Neutrophil (primary cell): ENCODE measurements at regions not wholly inside any gene's neighbourhood (a gene's known extent, or its start where the extent isn't known, plus 50 kb on each side); places are given as distances from the start of the nearest gene placed in this dataset.

Source experiments
- H3K27ac ChIP-seq: fragments of 200-600 bp; sonication (generic); 2 replicates; pipeline ENCODE4 v1.5.1; 2016; ENCODE audit warnings: mild to moderate bottlenecking, moderate library complexity
- H3K27me3 ChIP-seq: fragments of 200-600 bp; sonication (generic); 2 replicates; pipeline ENCODE4 v1.6.0; 2016; ENCODE audit warnings: mild to moderate bottlenecking
- H3K36me3 ChIP-seq: fragments of 200-600 bp; sonication (generic); 2 replicates; pipeline ENCODE4 v1.5.1; 2017
- H3K4me1 ChIP-seq, 2 experiments: fragments of 200-600 bp in 1 of 2; sonication (generic) in 1 of 2; 1 replicate in 1 of 2; 2 replicates in 1 of 2; pipeline versions ENCODE4 v1.5.1 to v1.6.1; 2013 to 2016; ENCODE audit warnings: low read depth in 1 of 2, low read length in 1 of 2, mild to moderate bottlenecking in 1 of 2, moderate library complexity in 1 of 2; ENCODE audit not compliant: control insufficient read depth in 1 of 2, insufficient read depth in 1 of 2
- H3K4me3 ChIP-seq, 2 experiments: fragments of 200-600 bp in 1 of 2; sonication (generic) in 1 of 2; 1 replicate in 1 of 2; 2 replicates in 1 of 2; pipeline ENCODE4 v1.5.1; 2013 to 2016; ENCODE audit warnings: low read depth in 1 of 2, low read length in 1 of 2, mild to moderate bottlenecking in 1 of 2, moderate library complexity in 1 of 2
- H3K9me3 ChIP-seq: fragments of 200-600 bp; sonication (generic); 2 replicates; pipeline ENCODE4 v1.5.1; 2016
- TF ChIP-seq, protein P1 (sequence below): fragments of 200-600 bp; sonication (generic); IDR thresholded peaks from 2 replicates; pipeline ENCODE4 v1.5.1; 2016; ENCODE audit warnings: antibody characterized with exemption

- H3K4me3 ChIP-seq = no peak overlapping the region
- no peaks in the 10 kb centered on the region for H3K27me3 ChIP-seq
- no peaks in the 10 kb centered on the region for H3K36me3 ChIP-seq
- H3K4me1 ChIP-seq = no peaks in the 10 kb centered on the region
- H3K27ac ChIP-seq = no peak overlapping the region
- TF ChIP-seq, protein P1, sequence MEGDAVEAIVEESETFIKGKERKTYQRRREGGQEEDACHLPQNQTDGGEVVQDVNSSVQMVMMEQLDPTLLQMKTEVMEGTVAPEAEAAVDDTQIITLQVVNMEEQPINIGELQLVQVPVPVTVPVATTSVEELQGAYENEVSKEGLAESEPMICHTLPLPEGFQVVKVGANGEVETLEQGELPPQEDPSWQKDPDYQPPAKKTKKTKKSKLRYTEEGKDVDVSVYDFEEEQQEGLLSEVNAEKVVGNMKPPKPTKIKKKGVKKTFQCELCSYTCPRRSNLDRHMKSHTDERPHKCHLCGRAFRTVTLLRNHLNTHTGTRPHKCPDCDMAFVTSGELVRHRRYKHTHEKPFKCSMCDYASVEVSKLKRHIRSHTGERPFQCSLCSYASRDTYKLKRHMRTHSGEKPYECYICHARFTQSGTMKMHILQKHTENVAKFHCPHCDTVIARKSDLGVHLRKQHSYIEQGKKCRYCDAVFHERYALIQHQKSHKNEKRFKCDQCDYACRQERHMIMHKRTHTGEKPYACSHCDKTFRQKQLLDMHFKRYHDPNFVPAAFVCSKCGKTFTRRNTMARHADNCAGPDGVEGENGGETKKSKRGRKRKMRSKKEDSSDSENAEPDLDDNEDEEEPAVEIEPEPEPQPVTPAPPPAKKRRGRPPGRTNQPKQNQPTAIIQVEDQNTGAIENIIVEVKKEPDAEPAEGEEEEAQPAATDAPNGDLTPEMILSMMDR = no peak
- H3K9me3 ChIP-seq = no peaks in the 10 kb centered on the region
Observed at GRCh38 chr21:35457097-35457804, 408.1 kb upstream of the RUNX1 start.

- H3K9me3 ChIP-seq = no peaks in the 10 kb centered on the region
- TF ChIP-seq, protein P1 = no peak
Observed at GRCh38 chr21:35451276-35451675, 402.2 kb upstream of the RUNX1 start.

GRCh38 chr21:35450830-35451229 lies 401.7 kb upstream of the RUNX1 start:
- Histone ChIP-seq H3K27me3 (no peaks in the 10 kb centered on the region), H3K9me3 (no peaks in the 10 kb centered on the region), H3K27ac (no peak overlapping the region), H3K4me1 (no peaks in the 10 kb centered on the region), H3K4me3 (no peak overlapping the region), H3K36me3 (no peaks in the 10 kb centered on the region)
- TF ChIP-seq, protein P1 = no peak

More at GRCh38 chr21:35451276-35451675, 402.2 kb upstream of the RUNX1 start:
- no peaks in the 10 kb centered on the region for H3K4me1 ChIP-seq
- H3K27ac ChIP-seq = no peak overlapping the region
- H3K36me3 ChIP-seq = no peaks in the 10 kb centered on the region
- no peak overlapping the region for H3K4me3 ChIP-seq
- H3K27me3 ChIP-seq = no peaks in the 10 kb centered on the region

GRCh38 chr21:35449846-35450245 lies 400.7 kb upstream of the RUNX1 start:
- Histone ChIP-seq H3K4me1 (no peaks in the 10 kb centered on the region), H3K27me3 (no peaks in the 10 kb centered on the region), H3K27ac (no peak overlapping the region), H3K4me3 (no peak overlapping the region), H3K36me3 (no peaks in the 10 kb centered on the region), H3K9me3 (no peaks in the 10 kb centered on the region)
- TF ChIP-seq, protein P1 = no peak

- TF ChIP-seq, protein P1 = no peak
- peaks cover 1% of the 10 kb centered on the region for H3K27me3 ChIP-seq
- no peak overlapping the region for H3K4me3 ChIP-seq
- H3K27ac ChIP-seq = no peak overlapping the region
- H3K36me3 ChIP-seq = no peaks in the 10 kb centered on the region
- H3K9me3 ChIP-seq = no peaks in the 10 kb centered on the region
- H3K4me1 ChIP-seq = no peaks in the 10 kb centered on the region
Observed at GRCh38 chr21:35448876-35449599, 399.9 kb upstream of the RUNX1 start.
